Nephron (organoid): ENCODE measurements at regions not wholly inside any gene's neighbourhood (a gene's known extent, or its start where the extent isn't known, plus 50 kb on each side); places are given as distances from the start of the nearest gene placed in this dataset.

ENCODE experiments used
- H3K27ac Mint-ChIP-seq, 3 experiments: 2 replicates each; pipeline ENCODE4 v1.8.0; 2020; ENCODE audit warnings: mixed read lengths in 3 of 3, mild to moderate bottlenecking in 2 of 3, moderate library complexity in 1 of 3
- H3K27me3 Mint-ChIP-seq: 2 replicates; pipeline ENCODE4 v1.8.0; 2021; ENCODE audit warnings: low read depth, mild to moderate bottlenecking, moderate library complexity, mixed read lengths
- H3K36me3 Mint-ChIP-seq: 2 replicates; pipeline ENCODE4 v1.8.0; 2020; ENCODE audit warnings: low read depth, mixed read lengths
- H3K4me1 Mint-ChIP-seq: 2 replicates; pipeline ENCODE4 v1.8.0; 2020; ENCODE audit warnings: mixed read lengths
- H3K4me3 Mint-ChIP-seq, 3 experiments: 2 replicates each; pipeline ENCODE4 v1.8.0; 2020; ENCODE audit warnings: mild to moderate bottlenecking in 3 of 3, mixed read lengths in 3 of 3, moderate library complexity in 2 of 3
- H3K9me3 Mint-ChIP-seq: 2 replicates; pipeline ENCODE4 v1.8.0; 2020; ENCODE audit warnings: mixed read lengths
- CTCF ChIP-seq, 3 experiments: fragments of 200-600 bp; sonication (generic); IDR thresholded peaks; one replicate each; pipeline ENCODE4 v1.5.0; 2021; ENCODE audit warnings: antibody characterized with exemption in 3 of 3; ENCODE audit not compliant: unreplicated experiment in 3 of 3

DNA sequence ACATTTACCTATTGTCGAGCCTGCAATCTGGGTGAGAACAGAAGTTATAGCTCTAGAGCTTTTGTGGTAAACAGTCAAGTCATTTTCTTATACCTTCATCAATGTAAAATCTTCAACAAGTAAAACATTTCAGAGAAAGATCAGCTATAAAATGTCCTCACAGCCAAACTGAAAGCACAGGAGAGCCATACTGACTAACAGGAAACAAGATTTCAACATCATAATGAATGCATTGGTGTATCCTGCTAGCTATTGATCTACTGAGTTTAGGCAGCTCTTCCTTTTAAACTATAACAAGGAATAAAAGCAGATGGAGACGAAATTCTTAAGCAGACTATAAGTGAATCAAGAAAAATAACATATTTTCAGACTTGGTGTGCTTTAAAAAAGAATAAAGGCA is 1522.9 kb upstream of the WWC1 start:
- no peaks in the 10 kb centered on the region for H3K36me3 Mint-ChIP-seq
- H3K27ac Mint-ChIP-seq, result no peak overlapping the region
- no peaks in the 10 kb centered on the region for H3K4me1 Mint-ChIP-seq
- no peaks in the 10 kb centered on the region for H3K27me3 Mint-ChIP-seq
- H3K4me3 Mint-ChIP-seq, result no peak overlapping the region
- no peak for TF ChIP-seq CTCF (IDR thresholded peaks at IDR 0.05; ENCODE audit: unreplicated experiment in 3 of 3)
- H3K9me3 Mint-ChIP-seq, result peaks cover 6% of the 10 kb centered on the region

DNA sequence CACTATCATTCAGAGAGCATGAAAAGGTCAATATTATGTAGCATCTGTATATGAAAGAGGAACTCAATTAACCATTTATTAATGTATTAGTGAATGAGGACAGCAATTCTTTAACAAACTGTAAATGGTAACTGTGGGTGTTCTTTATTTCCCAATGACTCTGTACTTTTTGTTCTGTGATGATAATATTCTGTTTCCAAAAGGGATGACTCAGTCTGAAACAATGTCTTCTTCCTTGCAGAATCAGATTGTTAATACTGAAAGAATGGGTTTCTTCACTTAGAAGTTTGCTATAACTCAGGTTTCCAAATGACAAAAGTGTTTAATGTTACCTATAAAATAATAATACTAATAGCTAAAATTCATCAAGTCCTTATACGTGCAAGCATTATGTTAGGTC is 1518.7 kb upstream of the WWC1 start:
- Mint-ChIP-seq H3K4me3 (no peak overlapping the region), H3K9me3 (peaks cover 6% of the 10 kb centered on the region), H3K36me3 (no peaks in the 10 kb centered on the region), H3K4me1 (no peaks in the 10 kb centered on the region), H3K27ac (no peak overlapping the region), H3K27me3 (no peaks in the 10 kb centered on the region)
- TF ChIP-seq CTCF (IDR thresholded peaks at IDR 0.05; ENCODE audit: unreplicated experiment in 3 of 3), result no peak

DNA sequence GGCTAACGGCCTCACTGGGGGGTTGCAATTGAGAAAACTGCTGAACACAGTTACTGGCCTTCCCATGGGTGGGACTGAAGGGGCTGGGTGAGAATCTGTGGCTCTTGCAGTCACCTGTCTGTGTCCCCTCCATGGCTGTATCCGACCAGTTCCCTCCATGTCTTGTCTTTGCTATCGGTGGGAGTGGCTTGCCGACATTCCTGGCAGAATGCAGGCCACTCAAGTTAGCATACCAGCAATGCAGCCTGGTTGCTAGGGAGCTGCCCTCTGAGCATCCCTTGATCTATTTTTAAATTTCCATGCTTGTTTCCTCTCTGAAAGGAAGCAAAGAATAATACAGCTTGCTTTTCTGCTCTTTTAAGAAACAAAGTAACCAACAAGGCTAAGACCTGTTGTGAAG is 1509.7 kb upstream of the WWC1 start:
- Mint-ChIP-seq H3K27me3 (no peaks in the 10 kb centered on the region), H3K27ac (no peak overlapping the region), H3K36me3 (no peaks in the 10 kb centered on the region), H3K9me3 (no peaks in the 10 kb centered on the region), H3K4me1 (no peaks in the 10 kb centered on the region), H3K4me3 (no peak overlapping the region)
- TF ChIP-seq CTCF (IDR thresholded peaks at IDR 0.05; ENCODE audit: unreplicated experiment in 3 of 3), result no peak

DNA sequence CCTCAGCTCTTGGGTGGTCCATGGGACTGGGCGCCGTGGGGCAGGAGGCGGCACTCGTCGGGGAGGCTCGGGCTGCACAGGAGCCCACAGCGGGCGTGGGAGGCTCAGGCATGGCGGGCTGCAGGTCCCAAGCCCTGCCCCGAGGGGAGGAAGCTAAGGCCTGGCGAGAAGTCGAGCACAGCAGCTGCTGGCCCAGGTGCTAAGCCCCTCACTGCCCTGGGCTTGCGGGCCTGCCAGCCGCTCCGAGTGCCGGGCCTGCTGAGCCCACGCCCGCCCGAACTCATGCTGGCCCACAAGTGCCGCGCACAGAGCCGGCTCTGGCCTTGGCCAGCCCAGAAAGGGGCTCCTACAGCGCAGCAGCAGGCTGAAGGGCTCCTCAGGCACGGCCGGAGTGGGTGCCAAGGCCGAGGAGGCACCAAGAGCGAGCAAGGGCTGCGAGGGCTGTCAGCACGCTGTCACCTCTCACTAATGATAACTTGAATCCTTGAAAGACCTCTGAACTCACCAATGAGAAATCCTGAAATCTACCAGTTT is 1506.8 kb upstream of the WWC1 start:
- no peaks in the 10 kb centered on the region for H3K9me3 Mint-ChIP-seq
- no peaks in the 10 kb centered on the region for H3K4me1 Mint-ChIP-seq
- TF ChIP-seq CTCF (IDR thresholded peaks at IDR 0.05; ENCODE audit: unreplicated experiment in 3 of 3), result no peak
- H3K4me3 Mint-ChIP-seq, result no peak overlapping the region
- no peaks in the 10 kb centered on the region for H3K36me3 Mint-ChIP-seq
- H3K27ac Mint-ChIP-seq, result no peak overlapping the region
- H3K27me3 Mint-ChIP-seq, result no peaks in the 10 kb centered on the region

GRCh38 chr5:166786178-166786577 is 1505.3 kb upstream of the WWC1 start:
- no peak overlapping the region for H3K27ac Mint-ChIP-seq
- no peaks in the 10 kb centered on the region for H3K36me3 Mint-ChIP-seq
- H3K4me3 Mint-ChIP-seq, result no peak overlapping the region
- H3K9me3 Mint-ChIP-seq, result no peaks in the 10 kb centered on the region
- no peaks in the 10 kb centered on the region for H3K4me1 Mint-ChIP-seq
- no peaks in the 10 kb centered on the region for H3K27me3 Mint-ChIP-seq
- TF ChIP-seq CTCF (IDR thresholded peaks at IDR 0.05; ENCODE audit: unreplicated experiment in 3 of 3), result no peak

DNA sequence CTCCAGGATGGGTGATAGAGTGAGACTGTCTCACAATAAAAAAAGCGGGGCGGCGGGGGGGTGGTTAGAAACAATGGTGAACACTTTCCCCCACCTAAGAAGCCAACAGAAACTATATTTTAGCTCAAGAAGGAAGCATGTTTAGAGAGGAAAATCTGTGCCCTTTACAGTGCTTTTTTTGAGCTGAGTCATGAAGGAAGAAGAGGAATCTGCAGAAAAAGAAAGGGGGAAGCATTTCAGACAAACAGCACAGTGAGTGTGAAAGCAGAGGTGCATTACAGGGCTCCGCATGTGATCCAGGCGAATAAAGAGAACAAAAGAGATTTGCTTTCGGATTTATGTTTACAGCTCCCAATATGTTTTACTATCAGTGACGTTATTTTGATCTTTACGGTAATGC is 1504.6 kb upstream of the WWC1 start:
- Mint-ChIP-seq H3K9me3 (no peaks in the 10 kb centered on the region), H3K27ac (no peak overlapping the region), H3K36me3 (no peaks in the 10 kb centered on the region), H3K4me1 (no peaks in the 10 kb centered on the region), H3K27me3 (no peaks in the 10 kb centered on the region), H3K4me3 (no peak overlapping the region)
- TF ChIP-seq CTCF (IDR thresholded peaks at IDR 0.05; ENCODE audit: unreplicated experiment in 3 of 3), result no peak
